Transverse colon (tissue), 4 donors: ENCODE measurements at regions not wholly inside any gene's neighbourhood (a gene's known extent, or its start where the extent isn't known, plus 50 kb on each side); places are given as distances from the start of the nearest gene placed in this dataset.

Experiments
- CTCF ChIP-seq, 5 experiments: fragments of 200-600 bp in 3 of 5; fragments of 450-650 bp in 2 of 5; sonication (generic) in 3 of 5; IDR thresholded peaks; 1 replicate in 2 of 5; 2 replicates in 3 of 5; pipeline ENCODE4 v1.5.1; 2016 to 2017; ENCODE audit warnings: antibody characterized with exemption in 5 of 5, inconsistent platforms in 3 of 5, mild to moderate bottlenecking in 2 of 5, moderate library complexity in 1 of 5
- POLR2A ChIP-seq: fragments of 450-650 bp; IDR thresholded peaks from one replicate; pipeline ENCODE4 v1.6.1; 2016; ENCODE audit warnings: antibody characterized with exemption, mild to moderate bottlenecking, moderate library complexity
- POLR2AphosphoS5 ChIP-seq, 3 donors: sonication (generic); formaldehyde crosslinking; IDR thresholded peaks; one replicate each; pipeline ENCODE4 v1.6.1; 2016; ENCODE audit warnings: antibody characterized with exemption in 3 of 3

GRCh38 chr2:160792837-160793236 is 299.2 kb upstream of the RBMS1 start:
- TF ChIP-seq POLR2A (no peak), CTCF (IDR thresholded peaks at IDR 0.05) (no peak), POLR2AphosphoS5 (IDR thresholded peaks at IDR 0.05) (no peak)
